Forelimb muscle (tissue), 1 donor: ENCODE measurements at regions not wholly inside any gene's neighbourhood (a gene's known extent, or its start where the extent isn't known, plus 50 kb on each side); places are given as distances from the start of the nearest gene placed in this dataset.
"Not testable (repeated sequence)": the region's sequence is repeated elsewhere in the genome, so short reads cannot be mapped to it uniquely, and the experiment has no call there.

Experiments
- DNase-seq: peaks from one replicate; pipeline ENCODE4 v3.0.0-alpha.2; 2013; ENCODE audit warnings: low read depth

- no peak for DNase-seq
Measured at GRCh38 chr16:86074651-86075487, 175.9 kb downstream of the IRF8 start.

- no peak for DNase-seq
Measured at GRCh38 chr16:86075488-86075785, 176.5 kb downstream of the IRF8 start.

GRCh38 chr16:86075839-86076440 lies 177.0 kb downstream of the IRF8 start:
- no peak for DNase-seq

DNA sequence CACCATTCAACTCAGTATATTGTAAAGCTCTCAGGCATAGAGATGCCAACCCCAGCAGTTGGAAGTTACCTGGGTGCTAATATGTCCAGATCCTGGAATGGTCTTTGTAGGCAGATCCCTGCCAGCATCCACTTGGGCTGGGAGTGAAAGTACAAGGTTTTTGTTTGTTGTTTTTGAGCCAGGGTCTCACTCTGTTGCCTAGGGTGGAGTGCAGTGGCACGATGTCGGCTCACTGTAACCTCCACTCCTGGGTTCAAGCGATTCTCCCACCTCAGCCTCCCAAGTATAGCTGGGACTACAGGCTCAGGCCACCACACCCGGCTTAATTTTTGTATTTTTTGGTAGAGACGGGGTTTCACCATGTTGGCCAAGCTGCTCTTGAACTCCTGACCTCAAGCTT lies 177.6 kb downstream of the IRF8 start:
- no peak for DNase-seq

GRCh38 chr16:86077243-86077940 lies 178.4 kb downstream of the IRF8 start:
- DNase-seq: no peak

- DNase-seq: no peak
Measured at GRCh38 chr16:86078121-86078600, 179.2 kb downstream of the IRF8 start.

DNA sequence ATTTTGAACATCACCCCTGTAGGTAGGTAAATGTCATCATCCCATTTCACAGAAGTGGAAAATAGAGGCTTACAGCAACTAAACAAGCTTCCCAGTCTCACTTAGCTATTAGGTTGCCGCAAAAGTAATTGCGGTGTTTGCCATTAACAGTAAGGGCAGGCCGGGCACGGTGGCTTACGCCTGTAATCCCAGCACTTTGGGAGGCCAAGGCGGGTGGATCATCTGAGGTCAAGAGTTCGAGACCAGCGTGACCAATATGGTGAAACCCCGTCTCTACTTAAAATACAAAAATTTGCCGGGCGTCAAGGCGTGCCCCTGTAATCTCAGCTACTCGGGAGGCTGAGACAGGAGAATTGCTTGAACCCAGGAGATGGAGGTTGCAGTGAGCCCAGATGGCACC lies 179.7 kb downstream of the IRF8 start:
- DNase-seq: not testable (repeated sequence)

- DNase-seq: no peak
Measured at GRCh38 chr16:86079255-86079885, 180.4 kb downstream of the IRF8 start.

- no peak for DNase-seq
Measured at GRCh38 chr16:86080131-86080875, 181.3 kb downstream of the IRF8 start.

DNA sequence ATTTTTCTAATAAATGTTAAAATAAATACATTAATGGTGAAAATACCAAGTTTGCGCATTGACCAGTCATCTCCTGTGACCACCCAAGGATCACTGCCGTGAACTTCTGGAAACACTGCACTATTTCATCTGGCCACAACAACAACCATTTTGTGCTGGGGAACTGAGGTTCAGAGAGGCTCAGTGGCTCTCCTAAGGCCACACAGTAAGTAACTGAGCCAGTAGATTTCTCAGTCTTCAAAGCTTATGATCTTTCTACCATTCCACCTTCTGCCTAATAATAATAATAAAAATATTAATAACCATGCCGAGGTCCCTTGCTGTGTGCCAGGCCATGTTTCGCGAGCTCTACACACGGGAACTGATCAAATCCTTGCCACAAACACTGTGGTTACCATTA lies 182.0 kb downstream of the IRF8 start:
- no peak for DNase-seq

DNA sequence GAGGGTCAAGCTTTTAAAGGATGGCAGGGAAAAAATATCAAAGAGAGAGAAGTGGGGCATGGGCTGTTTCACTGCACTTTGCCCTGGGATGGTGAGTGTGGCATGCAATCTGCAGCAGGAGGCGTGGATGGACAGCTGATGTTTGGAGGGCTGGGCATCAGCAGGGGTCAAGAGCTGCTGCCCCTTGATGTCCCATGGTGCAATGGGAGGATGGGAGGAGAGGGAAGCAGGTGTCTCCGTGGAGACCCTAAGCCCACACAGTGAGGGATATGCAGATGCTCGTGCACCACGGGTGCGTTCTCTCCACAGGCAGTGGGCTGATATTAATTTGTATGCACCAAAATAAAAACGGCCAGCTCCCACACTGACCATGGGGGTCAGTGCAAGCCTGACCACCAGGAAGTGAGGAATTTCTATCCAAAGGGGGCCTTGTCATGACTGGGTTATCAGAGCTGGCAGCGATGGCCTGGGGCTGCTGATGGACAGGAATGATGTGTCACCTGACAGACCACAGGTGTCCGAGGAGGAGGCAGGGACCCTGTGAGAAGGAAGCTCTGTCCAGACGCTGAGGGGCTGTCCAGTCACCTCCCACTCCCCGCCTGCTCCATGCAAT lies 183.6 kb downstream of the IRF8 start:
- DNase-seq: no peak

DNA sequence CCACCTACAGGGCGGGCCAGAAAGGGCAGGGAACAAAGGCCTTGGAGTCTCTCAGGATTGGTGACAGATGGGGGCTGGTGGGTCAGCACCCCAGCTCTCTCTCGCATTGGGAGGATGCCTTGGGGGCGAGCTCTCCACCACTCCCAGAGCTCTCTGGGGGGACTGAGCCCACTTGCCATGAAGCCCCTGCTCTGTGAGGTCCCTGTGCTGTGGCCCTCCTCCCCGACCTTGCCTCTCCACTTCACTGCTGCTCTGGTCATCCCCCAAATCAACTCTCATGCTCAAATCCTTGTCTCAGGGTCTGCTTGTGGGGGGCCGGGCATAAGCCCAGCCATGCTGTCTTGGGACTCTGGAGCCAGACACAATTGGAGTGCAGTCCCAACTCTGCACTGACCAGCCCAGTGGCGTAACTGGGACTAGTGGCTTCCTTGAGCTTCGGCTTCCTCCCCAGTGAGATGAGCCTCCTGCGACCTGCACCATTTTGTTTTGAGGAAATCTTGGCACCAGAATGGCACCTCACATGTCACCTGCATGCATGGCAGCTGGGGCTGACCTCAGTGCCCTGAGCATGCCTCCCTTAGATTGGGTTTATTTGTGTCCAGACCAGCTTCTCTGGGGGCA lies 184.5 kb downstream of the IRF8 start:
- DNase-seq: no peak

- DNase-seq: no peak
Measured at GRCh38 chr16:86085161-86085611, 186.2 kb downstream of the IRF8 start.

DNA sequence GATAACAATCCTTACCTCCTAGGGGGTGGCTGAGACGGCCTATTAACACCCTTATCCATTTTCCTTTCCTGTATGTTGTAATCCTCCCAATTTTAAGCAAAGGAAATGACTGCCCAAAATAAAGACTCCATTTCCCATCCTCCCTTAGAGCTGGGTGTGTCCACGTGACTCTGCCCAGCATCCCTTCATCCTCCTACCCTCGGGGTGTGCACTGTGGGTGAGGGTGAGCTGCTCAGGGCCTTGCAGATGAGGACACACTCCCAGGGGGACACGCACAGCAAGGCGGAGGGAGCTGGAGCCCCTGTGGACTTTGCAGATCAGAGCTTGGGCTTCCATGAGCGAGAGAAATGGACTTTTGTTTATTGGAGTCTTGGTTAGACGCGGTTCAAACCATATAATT lies 186.8 kb downstream of the IRF8 start:
- no peak for DNase-seq

DNA sequence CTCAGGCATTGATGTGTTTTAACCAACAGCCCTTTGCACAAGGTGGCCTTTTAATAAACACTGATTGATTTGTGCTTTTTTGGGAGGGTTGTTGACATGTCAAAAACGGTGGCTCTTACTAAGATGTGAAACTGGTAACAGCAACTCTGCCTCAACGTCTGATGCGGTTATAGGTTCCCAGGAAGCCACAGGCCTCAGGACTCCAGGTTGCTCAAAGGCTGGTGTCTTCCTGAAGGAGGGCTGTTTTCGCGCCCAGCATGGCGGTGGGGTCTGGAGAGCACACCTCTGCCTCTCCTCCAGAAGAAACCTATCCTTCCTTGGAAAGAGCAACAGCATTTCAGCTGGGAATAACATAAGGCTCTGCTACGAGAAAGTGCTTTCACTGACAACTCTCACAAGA lies 187.5 kb downstream of the IRF8 start:
- DNase-seq: no peak

DNA sequence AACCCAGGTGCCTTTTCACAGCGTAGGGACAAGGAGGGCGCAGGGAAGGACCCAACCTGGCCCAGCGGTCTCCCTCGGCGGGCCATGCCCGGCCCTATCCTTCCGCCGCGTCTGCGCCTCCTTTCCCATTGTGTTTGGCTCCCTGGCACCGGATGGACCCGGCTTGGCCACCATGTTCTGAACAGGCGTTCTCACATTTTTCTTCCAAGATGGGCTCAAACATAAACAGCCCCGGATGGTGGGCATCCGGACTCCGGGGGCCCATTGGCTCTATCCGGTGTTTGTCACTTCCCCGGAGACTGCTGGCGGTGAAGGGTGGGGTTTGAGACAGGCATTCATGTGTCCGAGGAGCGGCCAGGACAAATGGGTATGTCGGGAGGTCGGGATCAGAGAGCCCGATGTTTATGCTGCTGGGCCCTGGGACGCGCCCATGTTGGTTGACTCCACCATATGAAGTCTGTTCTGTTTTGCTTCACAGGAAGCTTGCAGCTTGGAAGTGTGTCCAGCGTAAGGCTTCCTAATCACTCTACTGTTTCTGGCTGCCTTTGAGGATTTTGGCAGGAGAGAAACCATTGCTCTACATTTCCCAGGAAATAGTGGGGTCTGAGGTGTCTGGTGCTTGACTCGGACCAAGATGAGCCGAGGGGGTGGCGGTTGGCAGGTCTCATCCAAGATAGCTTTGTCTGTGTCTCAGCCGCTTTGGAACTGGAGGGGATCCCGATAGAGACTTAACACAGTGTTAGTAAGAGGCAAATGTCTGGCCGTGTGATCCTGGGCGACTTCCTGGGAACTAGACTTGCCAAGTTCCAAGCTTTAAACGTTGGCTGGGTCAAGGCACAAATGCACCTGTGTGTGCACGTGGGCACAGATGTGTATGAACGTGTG lies 188.3 kb downstream of the IRF8 start:
- DNase-seq: no peak

DNA sequence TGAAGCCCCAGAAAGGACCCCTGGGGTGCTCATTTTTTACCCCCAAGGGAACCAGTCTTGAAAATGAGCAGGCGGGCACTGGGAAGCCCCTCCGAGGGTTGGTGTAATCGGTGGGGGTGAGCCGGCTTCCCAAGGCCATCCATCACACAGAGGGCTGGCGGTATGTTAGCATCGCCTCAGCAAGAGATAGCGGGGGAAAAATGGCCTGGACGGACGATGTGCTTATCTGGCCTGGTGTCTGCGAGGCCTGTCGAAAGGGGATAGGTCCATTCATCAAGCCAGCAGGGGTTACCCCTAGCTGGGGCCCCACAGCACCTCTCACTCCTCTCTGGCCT lies 188.9 kb downstream of the IRF8 start:
- DNase-seq: no peak

DNA sequence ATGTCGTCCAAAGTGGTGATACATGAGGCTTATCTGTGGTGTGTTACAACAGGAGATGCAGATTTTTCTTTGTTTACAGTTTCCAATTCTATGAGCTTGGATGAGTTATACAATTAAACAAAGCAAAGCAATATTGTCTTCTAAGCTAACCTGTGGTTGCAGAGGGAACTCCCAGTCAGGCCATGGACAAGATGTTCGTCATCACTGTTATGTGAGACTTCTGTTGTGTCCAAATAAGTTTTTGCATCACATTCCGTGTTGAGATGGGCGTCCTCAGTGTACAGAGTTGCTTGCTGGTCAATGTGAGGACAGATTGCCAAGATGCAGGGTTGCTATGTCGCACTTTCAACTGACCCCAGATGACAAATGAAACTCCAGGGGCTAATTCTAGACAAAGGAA lies 189.3 kb downstream of the IRF8 start:
- DNase-seq: no peak

GRCh38 chr16:86088816-86089215 lies 189.9 kb downstream of the IRF8 start:
- DNase-seq: no peak
